ENCODE measurements at regions not wholly inside any gene's neighbourhood (a gene's known extent, or its start where the extent isn't known, plus 50 kb on each side); places are given as distances from the start of the nearest gene placed in this dataset.
A peak's percentile ranks its signal among the peaks of the same experiment; 100 is the strongest.

- DNase-seq (ENCODE audit: low read depth) = no peak
Observed at GRCh38 chr4:13928214-13928613, 300.7 kb upstream of the BOD1L1 start.

- no peak for DNase-seq (ENCODE audit: low read depth)
Observed at GRCh38 chr4:13930155-13930554, 302.6 kb upstream of the BOD1L1 start.

GRCh38 chr4:13933191-13933590 lies 305.7 kb upstream of the BOD1L1 start:
- DNase-seq (ENCODE audit: low read depth) = peak; percentile 88

GRCh38 chr4:13938299-13938698 lies 310.8 kb upstream of the BOD1L1 start:
- DNase-seq (ENCODE audit: low read depth) = no peak

- DNase-seq (ENCODE audit: low read depth) = no peak
Observed at GRCh38 chr4:13940921-13941320, 313.4 kb upstream of the BOD1L1 start.

- DNase-seq (ENCODE audit: low read depth) = no peak
Observed at GRCh38 chr4:13942977-13943376, 315.5 kb upstream of the BOD1L1 start.

- no peak for DNase-seq (ENCODE audit: low read depth)
Observed at GRCh38 chr4:13944095-13944511, 316.6 kb upstream of the BOD1L1 start.

- DNase-seq (ENCODE audit: low read depth) = no peak
Observed at GRCh38 chr4:13947921-13948320, 320.4 kb upstream of the BOD1L1 start.

GRCh38 chr4:13950491-13950890 lies 323.0 kb upstream of the BOD1L1 start:
- DNase-seq (ENCODE audit: low read depth) = no peak

- no peak for DNase-seq (ENCODE audit: low read depth)
Observed at GRCh38 chr4:13953083-13953482, 325.6 kb upstream of the BOD1L1 start.

GRCh38 chr4:13955551-13955950 lies 328.0 kb upstream of the BOD1L1 start:
- no peak for DNase-seq (ENCODE audit: low read depth)

GRCh38 chr4:13956947-13957346 lies 329.4 kb upstream of the BOD1L1 start:
- DNase-seq (ENCODE audit: low read depth) = no peak

GRCh38 chr4:13957871-13958270 lies 330.3 kb upstream of the BOD1L1 start:
- DNase-seq (ENCODE audit: low read depth) = no peak

GRCh38 chr4:13963601-13964000 lies 336.1 kb upstream of the BOD1L1 start:
- DNase-seq (ENCODE audit: low read depth) = peak; percentile 26

- peak; percentile 64 for DNase-seq (ENCODE audit: low read depth)
Observed at GRCh38 chr4:13966231-13967195, 339.0 kb upstream of the BOD1L1 start.

GRCh38 chr4:13968723-13969122 lies 341.2 kb upstream of the BOD1L1 start:
- DNase-seq (ENCODE audit: low read depth) = no peak

- DNase-seq (ENCODE audit: low read depth) = no peak
Observed at GRCh38 chr4:13970349-13970748, 342.8 kb upstream of the BOD1L1 start.

- DNase-seq (ENCODE audit: low read depth) = no peak
Observed at GRCh38 chr4:13977746-13978145, 350.2 kb upstream of the BOD1L1 start.

- DNase-seq (ENCODE audit: low read depth) = peak; percentile 95
Observed at GRCh38 chr4:13980317-13981310, 353.1 kb upstream of the BOD1L1 start.

- no peak for DNase-seq (ENCODE audit: low read depth)
Observed at GRCh38 chr4:13981499-13981898, 354.0 kb upstream of the BOD1L1 start.

- peak; percentile 45 for DNase-seq (ENCODE audit: low read depth)
Observed at GRCh38 chr4:13982010-13982409, 354.5 kb upstream of the BOD1L1 start.
